WI38 (cell line): ENCODE measurements at regions not wholly inside any gene's neighbourhood (a gene's known extent, or its start where the extent isn't known, plus 50 kb on each side); places are given as distances from the start of the nearest gene placed in this dataset.

Experiments
- H3K4me3 ChIP-seq: 2 replicates; pipeline ENCODE4 v1.5.1; 2011; ENCODE audit warnings: low read depth, mild to moderate bottlenecking, control low read depth, low read length
- TF ChIP-seq, protein P1 (sequence below): IDR thresholded peaks from 2 replicates; pipeline ENCODE4 v1.5.1; 2012; ENCODE audit warnings: low read depth, mild to moderate bottlenecking, control low read depth, low read length

- no peak overlapping the region for H3K4me3 ChIP-seq
- TF ChIP-seq, protein P1, sequence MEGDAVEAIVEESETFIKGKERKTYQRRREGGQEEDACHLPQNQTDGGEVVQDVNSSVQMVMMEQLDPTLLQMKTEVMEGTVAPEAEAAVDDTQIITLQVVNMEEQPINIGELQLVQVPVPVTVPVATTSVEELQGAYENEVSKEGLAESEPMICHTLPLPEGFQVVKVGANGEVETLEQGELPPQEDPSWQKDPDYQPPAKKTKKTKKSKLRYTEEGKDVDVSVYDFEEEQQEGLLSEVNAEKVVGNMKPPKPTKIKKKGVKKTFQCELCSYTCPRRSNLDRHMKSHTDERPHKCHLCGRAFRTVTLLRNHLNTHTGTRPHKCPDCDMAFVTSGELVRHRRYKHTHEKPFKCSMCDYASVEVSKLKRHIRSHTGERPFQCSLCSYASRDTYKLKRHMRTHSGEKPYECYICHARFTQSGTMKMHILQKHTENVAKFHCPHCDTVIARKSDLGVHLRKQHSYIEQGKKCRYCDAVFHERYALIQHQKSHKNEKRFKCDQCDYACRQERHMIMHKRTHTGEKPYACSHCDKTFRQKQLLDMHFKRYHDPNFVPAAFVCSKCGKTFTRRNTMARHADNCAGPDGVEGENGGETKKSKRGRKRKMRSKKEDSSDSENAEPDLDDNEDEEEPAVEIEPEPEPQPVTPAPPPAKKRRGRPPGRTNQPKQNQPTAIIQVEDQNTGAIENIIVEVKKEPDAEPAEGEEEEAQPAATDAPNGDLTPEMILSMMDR: no peak
These were observed 466.3 kb downstream of the LMO4 start for GRCh38 chr1:87794788-87795614.

DNA sequence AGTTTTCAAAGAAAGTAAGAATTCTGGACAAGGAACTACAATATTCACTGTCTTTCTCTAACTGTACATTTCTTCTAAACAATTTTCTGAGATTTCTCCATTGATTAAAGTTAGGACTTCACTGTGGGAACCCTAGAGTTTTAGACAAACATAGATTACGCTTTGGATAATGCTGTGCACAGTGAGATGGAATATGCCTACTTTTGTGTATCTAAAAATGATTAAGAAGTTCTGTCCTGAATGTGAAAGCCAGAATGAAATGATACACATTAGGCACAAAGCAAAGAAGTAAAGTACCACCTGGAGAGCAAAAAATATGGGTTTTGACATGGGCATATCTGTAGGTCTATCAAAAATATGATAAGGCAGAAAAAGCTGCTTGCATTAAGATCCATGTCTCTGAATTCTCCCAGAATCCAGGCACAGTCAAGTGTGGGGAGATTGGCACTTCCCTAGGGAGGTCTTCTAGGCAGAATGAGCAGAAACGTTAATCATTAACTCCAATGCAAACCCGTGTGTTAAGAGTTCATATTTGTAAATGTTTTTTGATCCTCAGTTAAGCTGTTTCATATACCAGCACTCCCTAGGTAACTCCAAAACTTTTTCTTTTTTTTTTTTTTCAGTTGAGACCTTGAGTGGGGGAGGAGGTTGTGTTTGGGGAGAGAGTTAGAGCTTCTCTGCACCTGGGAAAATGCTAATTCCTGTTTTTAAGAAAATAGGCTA is 467.1 kb downstream of the LMO4 start:
- H3K4me3 ChIP-seq: no peak overlapping the region

DNA sequence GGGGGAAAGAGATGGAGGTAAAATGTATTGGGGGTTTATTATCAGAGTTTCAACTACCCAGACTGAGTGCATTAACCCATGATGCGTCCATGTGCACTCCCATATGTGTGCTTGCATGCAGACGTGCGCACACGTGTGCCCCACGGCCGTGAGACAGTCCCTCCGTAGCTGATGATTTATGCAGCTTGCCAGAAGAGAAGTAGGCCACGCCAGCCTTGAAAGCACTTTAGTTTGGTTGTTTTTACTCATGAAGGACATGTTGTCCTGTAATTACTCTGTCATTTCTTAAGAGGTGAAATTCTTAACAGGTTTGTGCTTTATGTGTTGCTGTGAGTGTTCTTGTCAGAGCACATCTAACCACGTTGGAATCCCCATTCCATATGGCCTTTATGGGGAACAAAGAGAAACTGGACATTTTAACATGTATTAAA is 467.8 kb downstream of the LMO4 start:
- no peak overlapping the region for H3K4me3 ChIP-seq
- TF ChIP-seq, protein P1: no peak

More for the DNA sequence above, 467.1 kb downstream of the LMO4 start:
- TF ChIP-seq, protein P1: no peak

DNA sequence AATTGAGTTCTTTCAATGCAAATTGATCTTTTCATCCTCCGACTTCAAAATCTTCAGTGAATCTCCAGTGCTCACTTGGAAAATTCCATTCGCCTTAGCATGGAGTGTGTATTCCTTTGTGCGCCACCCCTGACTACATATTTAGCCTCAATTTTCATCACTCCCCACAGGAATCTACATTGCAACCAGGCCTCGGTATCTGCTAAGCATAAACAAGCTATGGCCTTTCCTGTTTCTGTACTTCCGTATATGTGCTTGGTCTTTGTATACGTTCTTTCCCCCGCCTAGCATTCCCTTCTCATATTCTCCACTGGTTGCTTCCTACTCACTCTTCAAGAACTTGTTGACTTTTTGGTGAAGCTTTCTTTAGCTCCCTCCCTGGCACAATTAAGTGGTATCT is 470.8 kb downstream of the LMO4 start:
- H3K4me3 ChIP-seq: no peak overlapping the region
- TF ChIP-seq, protein P1: no peak

GRCh38 chr1:87800006-87800405 is 471.3 kb downstream of the LMO4 start:
- no peak overlapping the region for H3K4me3 ChIP-seq
- TF ChIP-seq, protein P1: no peak

- H3K4me3 ChIP-seq: no peak overlapping the region
- TF ChIP-seq, protein P1: no peak
These were observed 474.7 kb downstream of the LMO4 start for GRCh38 chr1:87803375-87803774.

- TF ChIP-seq, protein P1: no peak
- H3K4me3 ChIP-seq: no peak overlapping the region
These were observed 475.4 kb downstream of the LMO4 start for GRCh38 chr1:87804128-87804527.
